Kidney (tissue), 13 donors: ENCODE measurements at regions not wholly inside any gene's neighbourhood (a gene's known extent, or its start where the extent isn't known, plus 50 kb on each side); places are given as distances from the start of the nearest gene placed in this dataset.

Source experiments
- DNase-seq, 5 donors: peaks; one replicate each; pipeline ENCODE4 v3.0.0-alpha.2; 2013 to 2020
- FAIRE-seq: peaks from 2 replicates; lab custom pipeline; 2012; peaks lifted over from hg19 to GRCh38; lab: Jason Lieb, UNC
- H3K27ac ChIP-seq, 2 donors: one replicate each; pipeline ENCODE4 v1.7.0; 2013; ENCODE audit warnings: low read depth in 2 of 2, low read length in 2 of 2, inconsistent platforms in 1 of 2
- H3K27me3 ChIP-seq: one replicate; pipeline ENCODE4 v1.7.1; 2013; ENCODE audit warnings: low read length, inconsistent platforms; ENCODE audit not compliant: control insufficient read depth, insufficient read depth
- H3K36me3 ChIP-seq, 3 donors: one replicate each; pipeline versions ENCODE4 v1.7.0 to v1.7.1; 2013; ENCODE audit warnings: low read length in 3 of 3, control low read depth in 1 of 3, inconsistent platforms in 1 of 3; ENCODE audit not compliant: insufficient read depth in 3 of 3, control insufficient read depth in 2 of 3
- H3K4me1 ChIP-seq, 3 donors: one replicate each; pipeline versions ENCODE4 v1.7.0 to v1.7.1; 2013; ENCODE audit warnings: low read length in 3 of 3, inconsistent platforms in 1 of 3, low read depth in 1 of 3; ENCODE audit not compliant: control insufficient read depth in 2 of 3, insufficient read depth in 2 of 3
- H3K4me3 ChIP-seq, 3 donors: one replicate each; pipeline versions ENCODE4 v1.7.0 to v1.8.1; 2013; ENCODE audit warnings: low read length in 3 of 3, control low read depth in 1 of 3, inconsistent platforms in 1 of 3
- H3K9ac ChIP-seq, 3 donors: one replicate each; pipeline versions ENCODE4 v1.7.0 to v1.7.1; 2013; ENCODE audit warnings: low read length in 3 of 3, control low read depth in 1 of 3, inconsistent platforms in 1 of 3
- H3K9me3 ChIP-seq, 3 donors: one replicate each; pipeline versions ENCODE4 v1.7.0 to v1.7.1; 2013; ENCODE audit warnings: low read length in 3 of 3, control low read depth in 1 of 3, inconsistent platforms in 1 of 3; ENCODE audit not compliant: control insufficient read depth in 2 of 3, insufficient read depth in 1 of 3
- CTCF ChIP-seq: IDR thresholded peaks from 3 replicates; pipeline ENCODE4 v1.5.1; 2012; ENCODE audit warnings: mild to moderate bottlenecking, moderate library complexity, borderline replicate concordance; ENCODE audit not compliant: insufficient read depth; ENCODE audit errors: extremely low read depth
- intact Hi-C: fragments of 100-400 bp; cut with DNase I; formaldehyde crosslinking; loops from one replicate; pipeline ENCODE4 v1.11.1; 2022
- donor health status: control.
- donor health status: control.
- donor health status: control.
- donor health status: control.
- donor health status: control.
- donor health status: DM: yes; HTN: yes; CAD: no.
- donor health status: Normal renal cell carcinoma (clear cell type).

GRCh38 chr2:191555092-191555742 is 122.7 kb upstream of the NABP1 start:
- Histone ChIP-seq H3K9me3 (no peaks in the 10 kb centered on the region), H3K27me3 (no peaks in the 10 kb centered on the region), H3K9ac (no peak overlapping the region), H3K4me3 (no peak overlapping the region), H3K4me1 (peaks cover 0 to 3% (median 0%) of the 10 kb centered on the region in 3 donors), H3K27ac (no peak overlapping the region), H3K36me3 (no peaks in the 10 kb centered on the region)
- peak; percentile 77 to 96 (median 88) for DNase-seq
- intact Hi-C loops: no loop called here
- peak; percentile 74 for TF ChIP-seq CTCF
- FAIRE-seq: peak; percentile 94

DNA sequence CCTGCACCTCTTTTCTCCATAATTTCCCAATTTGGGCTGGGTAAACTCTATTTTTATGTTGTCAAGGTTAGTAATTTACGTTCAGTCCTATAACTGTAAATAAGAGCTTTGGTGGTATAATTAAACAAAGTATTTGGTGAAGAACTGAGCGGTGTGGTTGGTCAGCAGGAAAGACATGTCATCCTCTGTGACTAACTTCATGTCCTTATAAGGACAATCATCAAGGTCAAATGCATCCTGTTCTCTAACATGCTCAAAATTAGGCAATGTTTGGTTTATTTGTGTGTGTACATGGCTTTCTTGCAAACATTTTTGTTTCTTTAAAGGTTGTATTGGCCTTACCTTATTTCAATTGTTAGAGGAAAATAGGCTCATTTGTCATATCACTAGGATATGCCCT is 121.5 kb upstream of the NABP1 start:
- no peak for TF ChIP-seq CTCF
- no peak for FAIRE-seq
- Histone ChIP-seq H3K4me1 (peaks cover 0 to 2% (median 0%) of the 10 kb centered on the region in 3 donors), H3K4me3 (no peak overlapping the region), H3K36me3 (no peaks in the 10 kb centered on the region), H3K9ac (no peak overlapping the region), H3K27me3 (no peaks in the 10 kb centered on the region), H3K9me3 (no peaks in the 10 kb centered on the region), H3K27ac (no peak overlapping the region)
- no peak for DNase-seq
- intact Hi-C loops: no loop called here

- Histone ChIP-seq H3K27me3 (no peaks in the 10 kb centered on the region), H3K4me3 (no peak overlapping the region), H3K36me3 (no peaks in the 10 kb centered on the region), H3K27ac (no peak overlapping the region), H3K9ac (no peak overlapping the region), H3K9me3 (no peaks in the 10 kb centered on the region), H3K4me1 (no peaks in the 10 kb centered on the region)
- DNase-seq (no peak), FAIRE-seq (no peak)
- TF ChIP-seq CTCF: no peak
- intact Hi-C loops: no loop called here
Observed at GRCh38 chr2:191557841-191558240, 120.1 kb upstream of the NABP1 start.

- no peaks in the 10 kb centered on the region for H3K4me1 ChIP-seq
- FAIRE-seq: no peak
- intact Hi-C loops: no loop called here
- no peak overlapping the region for H3K27ac ChIP-seq
- no peak overlapping the region for H3K4me3 ChIP-seq
- no peaks in the 10 kb centered on the region for H3K27me3 ChIP-seq
- no peak for DNase-seq
- H3K9me3 ChIP-seq: no peaks in the 10 kb centered on the region
- no peak overlapping the region for H3K9ac ChIP-seq
- H3K36me3 ChIP-seq: no peaks in the 10 kb centered on the region
- no peak for TF ChIP-seq CTCF
Observed at GRCh38 chr2:191559569-191559968, 118.4 kb upstream of the NABP1 start.
